IMR-90 (cell line): ENCODE measurements at regions not wholly inside any gene's neighbourhood (a gene's known extent, or its start where the extent isn't known, plus 50 kb on each side); places are given as distances from the start of the nearest gene placed in this dataset.
A peak's percentile ranks its signal among the peaks of the same experiment; 100 is the strongest.

Experiments
- ATAC-seq: fragments of 200-7000 bp; cut with Tn5 transposase; 2 replicates; pipeline ENCODE4 v1.9.1; 2020; ENCODE audit warnings: low read depth, mild to moderate bottlenecking, moderate library complexity
- BruUV-seq: library from RNA; stranded (reverse); fragments of 400-500 nt; replicated peaks from 2 replicates; lab custom pipeline; 2021; lab: Mats Ljungman, UMichigan
- CTCF ChIA-PET: fragments of 300-600 bp; formaldehyde crosslinking; extraction: SDS; loops from one replicate; lab custom pipeline; 2021; ENCODE audit warnings: antibody characterized with exemption; lab: Yijun Ruan, JAX
- POLR2A ChIA-PET: fragments of 300-600 bp; sonication (Branson Sonifier 250); formaldehyde crosslinking; loops from one replicate; lab custom pipeline; 2022; ENCODE audit warnings: antibody characterized with exemption; ENCODE audit not compliant: unreplicated experiment; lab: Charles Lee
- DNase-seq: peaks from one replicate; pipeline ENCODE4 v3.0.0; 2013
- H2AFZ ChIP-seq: replicated peaks from 2 replicates; pipeline ENCODE3; 2013; ENCODE audit warnings: low read length, mild to moderate bottlenecking; ENCODE audit not compliant: poor library complexity
- H2AK5ac ChIP-seq: 2 replicates; pipeline ENCODE4 v1.6.1; 2013; ENCODE audit warnings: low read depth, low read length, inconsistent platforms
- H2AK9ac ChIP-seq: replicated peaks from 2 replicates; pipeline ENCODE3; 2013; ENCODE audit warnings: mild to moderate bottlenecking, low read depth, low read length, moderate library complexity; ENCODE audit not compliant: poor library complexity
- H2BK120ac ChIP-seq: 2 replicates; pipeline ENCODE4 v1.6.1; 2013; ENCODE audit warnings: low read depth, low read length, inconsistent platforms
- H2BK15ac ChIP-seq: 3 replicates; pipeline ENCODE4 v1.6.1; 2013; ENCODE audit warnings: low read depth, low read length, inconsistent platforms
- H2BK20ac ChIP-seq: 2 replicates; pipeline ENCODE4 v1.6.1; 2013; ENCODE audit warnings: low read depth, mild to moderate bottlenecking, inconsistent platforms, low read length, moderate library complexity
- H2BK5ac ChIP-seq: 2 replicates; pipeline ENCODE4 v1.6.1; 2013; ENCODE audit warnings: mild to moderate bottlenecking, low read depth, low read length, inconsistent platforms; ENCODE audit not compliant: poor library complexity, severe bottlenecking
- H3K14ac ChIP-seq: replicated peaks from 2 replicates; pipeline ENCODE4 v1.6.1; 2013; ENCODE audit warnings: low read depth, low read length, inconsistent platforms
- H3K18ac ChIP-seq: 2 replicates; pipeline ENCODE4 v1.6.1; 2013; ENCODE audit warnings: low read depth, low read length, control low read depth
- H3K23ac ChIP-seq: 2 replicates; pipeline ENCODE4 v1.6.1; 2013; ENCODE audit warnings: low read depth, low read length, inconsistent platforms
- H3K27ac ChIP-seq: 2 replicates; pipeline ENCODE4 v1.5.1; 2013; ENCODE audit warnings: mild to moderate bottlenecking, control low read depth, low read length; ENCODE audit not compliant: insufficient read depth
- H3K27me3 ChIP-seq: 2 replicates; pipeline ENCODE4 v1.6.1; 2013; ENCODE audit warnings: low read length; ENCODE audit not compliant: control insufficient read depth, insufficient read depth
- H3K36me3 ChIP-seq: 2 replicates; pipeline ENCODE4 v1.6.1; 2013; ENCODE audit warnings: low read length, mixed read lengths; ENCODE audit not compliant: control insufficient read depth, insufficient read depth
- H3K4ac ChIP-seq: 2 replicates; pipeline ENCODE4 v1.6.1; 2013; ENCODE audit warnings: low read depth, low read length, inconsistent platforms
- H3K4me1 ChIP-seq: 2 replicates; pipeline ENCODE4 v1.6.1; 2013; ENCODE audit warnings: low read length, mixed read lengths; ENCODE audit not compliant: control insufficient read depth, insufficient read depth
- H3K4me2 ChIP-seq: 2 replicates; pipeline ENCODE4 v1.6.1; 2013; ENCODE audit warnings: low read depth, mild to moderate bottlenecking, control low read depth, low read length, moderate library complexity
- H3K4me3 ChIP-seq: 2 replicates; pipeline ENCODE4 v1.5.1; 2013; ENCODE audit warnings: low read depth, mild to moderate bottlenecking, control low read depth, low read length, moderate library complexity; ENCODE audit not compliant: insufficient read depth
- H3K56ac ChIP-seq: 2 replicates; pipeline ENCODE4 v1.6.1; 2013; ENCODE audit warnings: low read length, inconsistent platforms; ENCODE audit not compliant: insufficient read depth; ENCODE audit errors: extremely low read depth
- H3K79me1 ChIP-seq, 2 experiments: 2 replicates each; pipeline ENCODE4 v1.6.1; 2013; ENCODE audit warnings: low read length in 2 of 2, inconsistent platforms in 1 of 2, low read depth in 1 of 2
- H3K9ac ChIP-seq: 2 replicates; pipeline ENCODE4 v1.6.1; 2013; ENCODE audit warnings: low read depth, low read length, control low read depth
- H3K9me1 ChIP-seq: 2 replicates; pipeline ENCODE4 v1.6.1; 2013; ENCODE audit warnings: low read length, inconsistent platforms; ENCODE audit not compliant: insufficient read depth
- H3K9me3 ChIP-seq: 2 replicates; pipeline ENCODE4 v1.6.1; 2013; ENCODE audit warnings: low read length; ENCODE audit not compliant: control insufficient read depth, insufficient read depth
- H4K20me1 ChIP-seq: 2 replicates; pipeline ENCODE4 v1.6.1; 2013; ENCODE audit warnings: low read length, inconsistent platforms; ENCODE audit not compliant: insufficient read depth
- H4K5ac ChIP-seq: 2 replicates; pipeline ENCODE4 v1.6.1; 2013; ENCODE audit warnings: mild to moderate bottlenecking, low read depth, low read length, control low read depth
- H4K8ac ChIP-seq, 2 experiments: 2 replicates each; pipeline ENCODE4 v1.6.1; 2013; ENCODE audit warnings: low read depth in 2 of 2, low read length in 2 of 2, control low read depth in 1 of 2, inconsistent platforms in 1 of 2
- H4K91ac ChIP-seq: 2 replicates; pipeline ENCODE4 v1.6.1; 2013; ENCODE audit warnings: low read depth, low read length, inconsistent platforms; ENCODE audit not compliant: insufficient read depth
- FOS ChIP-seq: fragments of 150-350 bp; IDR thresholded peaks from 2 replicates; pipeline ENCODE4 v1.6.1; 2016; ENCODE audit warnings: low read depth, low read length
- MAFK ChIP-seq: IDR thresholded peaks from 2 replicates; pipeline ENCODE4 v1.6.1; 2012; ENCODE audit warnings: low read depth, low read length, improper control_type of control experiment
- MXI1 ChIP-seq: IDR thresholded peaks from 2 replicates; pipeline ENCODE4 v1.6.1; 2012; ENCODE audit warnings: low read depth, mild to moderate bottlenecking, low read length, moderate library complexity, borderline replicate concordance
- NFE2L2 ChIP-seq: fragments of 150-350 bp; IDR thresholded peaks from 2 replicates; pipeline ENCODE4 v1.6.1; 2016; ENCODE audit warnings: low read depth, mild to moderate bottlenecking, low read length
- POLR2A ChIP-seq: IDR thresholded peaks from 2 replicates; pipeline ENCODE4 v1.6.1; 2012; ENCODE audit warnings: mild to moderate bottlenecking, low read depth, low read length
- RCOR1 ChIP-seq: IDR thresholded peaks from 2 replicates; pipeline ENCODE4 v1.6.1; 2012; ENCODE audit warnings: mild to moderate bottlenecking, low read length, improper control_type of control experiment; ENCODE audit not compliant: insufficient replicate concordance
- RFX5 ChIP-seq: IDR thresholded peaks from 2 replicates; pipeline ENCODE4 v1.8.0; 2012; ENCODE audit warnings: low read depth, mild to moderate bottlenecking, low read length, moderate library complexity
- WGBS, 2 experiments: methylation state at CpG; one replicate each; pipeline versions ENCODE4 v1.1.5 to v1.1.7; 2013; ENCODE audit warnings: missing lambda C conversion rate in 2 of 2; ENCODE audit not compliant: insufficient read length in 1 of 2; ENCODE audit errors: extremely low coverage in 2 of 2; 5-methylcytosine and 5-hydroxymethylcytosine counted together
- dilution Hi-C: fragments of 300-500 bp; cut with HindIII; formaldehyde crosslinking; loops from one replicate; pipeline ENCODE4 v1.14.3; 2018; ENCODE audit warnings: low sequenced_read_pairs; ENCODE audit not compliant: unreplicated experiment
- in situ Hi-C: fragments of 300-500 bp; cut with MboI; formaldehyde crosslinking; loops from 3 replicates; pipeline ENCODE4 v1.14.3; 2019; ENCODE audit warnings: low sequenced_read_pairs, inconsistent platforms, mixed read lengths
- intact Hi-C: fragments of 100-400 bp; cut with micrococcal nuclease; formaldehyde crosslinking; loops from 2 replicates; pipeline ENCODE4 v1.10.0; 2022
- TF ChIP-seq, protein P1 (sequence below): fragments of 150-350 bp; IDR thresholded peaks from 2 replicates; pipeline ENCODE4 v1.6.1; 2017; ENCODE audit warnings: mild to moderate bottlenecking, antibody characterized with exemption, low read length, low read depth
- TF ChIP-seq, protein P2 (sequence below): fragments of 150-350 bp; IDR thresholded peaks from 2 replicates; pipeline ENCODE4 v1.6.1; 2016; ENCODE audit warnings: low read depth, mild to moderate bottlenecking, low read length, moderate library complexity, borderline replicate concordance

DNA sequence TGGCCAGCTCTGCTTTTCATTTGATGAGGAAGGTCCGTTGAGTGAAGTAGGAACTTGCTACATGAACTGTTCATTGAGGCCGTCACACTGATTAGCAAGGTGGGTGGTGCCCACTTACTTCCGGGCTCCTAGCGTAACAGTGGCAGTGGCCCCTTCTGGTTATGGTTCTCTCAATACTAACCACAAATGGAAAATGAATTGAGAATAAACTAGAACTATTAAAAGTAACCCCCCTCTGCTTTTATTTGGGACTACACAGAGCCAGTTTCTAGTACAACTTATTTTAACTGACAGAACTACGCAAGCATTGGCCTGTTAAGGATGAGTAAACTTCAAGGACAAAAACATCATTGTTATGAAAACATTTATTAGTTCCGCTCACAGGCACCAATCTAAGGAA is 519.1 kb downstream of the INHBA start:
- peak overlapping the region; percentile 83 for H2AK5ac ChIP-seq
- no peak overlapping the region for H3K18ac ChIP-seq
- ATAC-seq (no peak), DNase-seq (no peak)
- no TSS peak for BruUV-seq
- WGBS, 2 experiments, result no CpG with 5 or more reads among the region's 6 CpGs
- no peak overlapping the region for H3K56ac ChIP-seq
- no peak overlapping the region for H3K9ac ChIP-seq
- POLR2A ChIA-PET, result no interaction called here
- no peak overlapping the region for H4K5ac ChIP-seq
- CTCF ChIA-PET, result no interaction called here
- H3K4me1 ChIP-seq, result peaks cover 7% of the 10 kb centered on the region
- H4K8ac ChIP-seq, result no peak overlapping the region; a peak in 1 of 4 replicates
- H3K14ac ChIP-seq, result no peak overlapping the region
- H4K91ac ChIP-seq, result no peak overlapping the region
- no peaks in the 10 kb centered on the region for H3K9me3 ChIP-seq
- H3K79me1 ChIP-seq, result peaks cover 4 to 14% of the 10 kb centered on the region in 2 experiments; a peak in 2 of 4 replicates
- no peak overlapping the region for H3K23ac ChIP-seq
- H4K20me1 ChIP-seq, result no peaks in the 10 kb centered on the region
- in situ Hi-C loops (no loop called here), dilution Hi-C loops (no loop called here), intact Hi-C loops (loop anchor here (10.0 kb wide), 1 partner anchor 511 kb away; no protein-coding TSS in a partner anchor)
- H2BK15ac ChIP-seq, result 0 out of 3 replicates have a peak overlapping the region, but pooled peaks have one; percentile 4
- peak overlapping the region; percentile 8; the same call in 1 of the 2 replicates for H3K4ac ChIP-seq
- peak overlapping the region; percentile 12; the same call in 1 of the 2 replicates for H2BK120ac ChIP-seq
- H2BK5ac ChIP-seq, result no peak overlapping the region
- H3K4me3 ChIP-seq, result no peak overlapping the region
- peaks cover 9% of the 10 kb centered on the region for H3K9me1 ChIP-seq
- no peak overlapping the region for H3K27ac ChIP-seq
- H3K27me3 ChIP-seq, result no peaks in the 10 kb centered on the region
- no peak for TF ChIP-seq MXI1
- TF ChIP-seq, protein P1, sequence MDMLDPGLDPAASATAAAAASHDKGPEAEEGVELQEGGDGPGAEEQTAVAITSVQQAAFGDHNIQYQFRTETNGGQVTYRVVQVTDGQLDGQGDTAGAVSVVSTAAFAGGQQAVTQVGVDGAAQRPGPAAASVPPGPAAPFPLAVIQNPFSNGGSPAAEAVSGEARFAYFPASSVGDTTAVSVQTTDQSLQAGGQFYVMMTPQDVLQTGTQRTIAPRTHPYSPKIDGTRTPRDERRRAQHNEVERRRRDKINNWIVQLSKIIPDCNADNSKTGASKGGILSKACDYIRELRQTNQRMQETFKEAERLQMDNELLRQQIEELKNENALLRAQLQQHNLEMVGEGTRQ, result no peak
- TF ChIP-seq NFE2L2, result no peak
- TF ChIP-seq RFX5, result no peak
- no peak for TF ChIP-seq FOS
- TF ChIP-seq, protein P2, sequence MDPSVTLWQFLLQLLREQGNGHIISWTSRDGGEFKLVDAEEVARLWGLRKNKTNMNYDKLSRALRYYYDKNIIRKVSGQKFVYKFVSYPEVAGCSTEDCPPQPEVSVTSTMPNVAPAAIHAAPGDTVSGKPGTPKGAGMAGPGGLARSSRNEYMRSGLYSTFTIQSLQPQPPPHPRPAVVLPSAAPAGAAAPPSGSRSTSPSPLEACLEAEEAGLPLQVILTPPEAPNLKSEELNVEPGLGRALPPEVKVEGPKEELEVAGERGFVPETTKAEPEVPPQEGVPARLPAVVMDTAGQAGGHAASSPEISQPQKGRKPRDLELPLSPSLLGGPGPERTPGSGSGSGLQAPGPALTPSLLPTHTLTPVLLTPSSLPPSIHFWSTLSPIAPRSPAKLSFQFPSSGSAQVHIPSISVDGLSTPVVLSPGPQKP, result no peak
- TF ChIP-seq RCOR1, result no peak
- no peak for TF ChIP-seq MAFK
- TF ChIP-seq POLR2A, result no peak
- H2BK20ac ChIP-seq, result no peak overlapping the region
- H3K4me2 ChIP-seq, result no peak overlapping the region
- no peaks in the 10 kb centered on the region for H3K36me3 ChIP-seq
- H2AK9ac ChIP-seq, result no peak overlapping the region
- no peak overlapping the region for H2AFZ ChIP-seq
